GM10248 (cell line): ENCODE measurements at regions not wholly inside any gene's neighbourhood (a gene's known extent, or its start where the extent isn't known, plus 50 kb on each side); places are given as distances from the start of the nearest gene placed in this dataset.

Experiments used
- CTCF ChIA-PET: fragments of 300-600 bp; sonication (Branson Sonifier 250); formaldehyde crosslinking; extraction: SDS; loops from one replicate; lab custom pipeline; 2021; ENCODE audit warnings: antibody characterized with exemption; lab: Yijun Ruan, JAX
- POLR2A ChIA-PET: fragments of 350-650 bp; sonication (Branson Sonifier 250); formaldehyde crosslinking; extraction: SDS; loops from one replicate; lab custom pipeline; 2020; ENCODE audit warnings: antibody characterized with exemption; lab: Yijun Ruan, JAX
- DNase-seq: peaks from one replicate; pipeline ENCODE4 v3.0.0; 2012; ENCODE audit errors: extremely low spot score
- CTCF ChIP-seq: IDR thresholded peaks from 2 replicates; pipeline ENCODE4 v1.5.1; 2012; ENCODE audit warnings: mild to moderate bottlenecking, low read depth; ENCODE audit errors: extremely low read depth, missing control alignments, control extremely low read depth

GRCh38 chr21:16838331-16838730 lies 674.5 kb upstream of the CXADR start:
- CTCF ChIA-PET, result interaction anchor here (2.6 kb wide), 1 partner anchor 11 kb away, joined by 6 read pairs; no protein-coding TSS in a partner anchor
- TF ChIP-seq CTCF, result no peak
- POLR2A ChIA-PET, result no interaction called here
- DNase-seq, result no peak

- POLR2A ChIA-PET, result no interaction called here
- no peak for DNase-seq
- no peak for TF ChIP-seq CTCF
- CTCF ChIA-PET, result interaction anchor here (1.8 kb wide), 1 partner anchor 11 kb away, joined by 7 read pairs; no protein-coding TSS in a partner anchor
Observed at GRCh38 chr21:16840538-16840937, 672.3 kb upstream of the CXADR start.

GRCh38 chr21:16841975-16842695 lies 670.7 kb upstream of the CXADR start:
- no peak for TF ChIP-seq CTCF
- DNase-seq, result no peak
- CTCF ChIA-PET, result no interaction called here
- POLR2A ChIA-PET, result no interaction called here

- ChIA-PET POLR2A (no interaction called here), CTCF (no interaction called here)
- no peak for TF ChIP-seq CTCF
Observed at GRCh38 chr21:16842696-16843035, 670.2 kb upstream of the CXADR start.

GRCh38 chr21:16847211-16847610 lies 665.6 kb upstream of the CXADR start:
- POLR2A ChIA-PET, result no interaction called here
- no peak for TF ChIP-seq CTCF
- no peak for DNase-seq
- CTCF ChIA-PET, result interaction anchor here (0.6 to 1.0 kb wide), 2 partner anchors 10 to 44 kb away, joined by 3 read pairs; no protein-coding TSS in a partner anchor

More at GRCh38 chr21:16842696-16843035, 670.2 kb upstream of the CXADR start:
- no peak for DNase-seq

GRCh38 chr21:16851054-16851453 lies 661.8 kb upstream of the CXADR start:
- ChIA-PET POLR2A (no interaction called here), CTCF (interaction anchor here (1.6 to 2.1 kb wide), 2 partner anchors 11 to 17 kb away, joined by 4 to 7 read pairs; no protein-coding TSS in a partner anchor)
- DNase-seq, result no peak
- TF ChIP-seq CTCF, result no peak
